Body of pancreas (tissue), 4 donors: ENCODE measurements at regions not wholly inside any gene's neighbourhood (a gene's known extent, or its start where the extent isn't known, plus 50 kb on each side); places are given as distances from the start of the nearest gene placed in this dataset.

ENCODE experiments used
- ATAC-seq: fragments of 150-250 bp; one replicate; pipeline ENCODE4 v1.9.1; 2016
- DNase-seq, 4 donors: peaks; one replicate each; pipeline ENCODE4 v3.0.0-alpha.2; 2019
- H3K27ac ChIP-seq, 4 donors: fragments of 200-600 bp; sonication (generic); 1 replicate in 3 of 4; 2 replicates in 1 of 4; pipeline versions ENCODE4 v1.5.1 to v1.6.1; 2016 to 2019; ENCODE audit warnings: mild to moderate bottlenecking in 1 of 4, mixed read lengths in 1 of 4, moderate library complexity in 1 of 4
- H3K27me3 ChIP-seq, 2 donors: fragments of 200-600 bp; sonication (generic); one replicate each; pipeline ENCODE4 v1.6.0; 2016; ENCODE audit warnings: mild to moderate bottlenecking in 1 of 2
- H3K36me3 ChIP-seq, 2 donors: fragments of 200-600 bp; sonication (generic); replicated peaks in 1 of 2; 2 replicates each; pipeline ENCODE4 v1.5.1; 2016; ENCODE audit warnings: low read depth in 2 of 2; ENCODE audit not compliant: insufficient read depth in 1 of 2
- H3K4me1 ChIP-seq: fragments of 200-600 bp; sonication (generic); one replicate; pipeline ENCODE4 v1.6.0; 2016
- H3K4me3 ChIP-seq, 2 donors: fragments of 200-600 bp; sonication (generic); 1 replicate in 1 of 2; 2 replicates in 1 of 2; pipeline ENCODE4 v1.5.1; 2016 to 2019
- H3K9me3 ChIP-seq, 3 donors: fragments of 200-600 bp; sonication (generic); 1 replicate in 2 of 3; 2 replicates in 1 of 3; pipeline ENCODE4 v1.5.1; 2016
- POLR2A ChIP-seq, 3 donors: fragments of 450-650 bp; IDR thresholded peaks; one replicate each; pipeline ENCODE4 v1.6.1; 2016; ENCODE audit warnings: antibody characterized with exemption in 3 of 3, mild to moderate bottlenecking in 2 of 3
- whole genome bisulfite sequencing, 2 donors: methylation state at CpG; one replicate each; pipeline ENCODE4 v1.1.5; 2017; 5-methylcytosine and 5-hydroxymethylcytosine counted together
- intact Hi-C: fragments of 100-400 bp; cut with DNase I; formaldehyde crosslinking; loops from one replicate; pipeline ENCODE4 v1.15.1; 2023
- TF ChIP-seq, protein P1 (sequence below), 7 experiments: fragments of 450-650 bp in 4 of 7; fragments of 200-600 bp in 3 of 7; sonication (generic) in 3 of 7; IDR thresholded peaks; one replicate each; pipeline ENCODE4 v1.5.1; 2016 to 2019; ENCODE audit warnings: antibody characterized with exemption in 7 of 7

GRCh38 chr1:244159646-244160045, 108.6 kb downstream of the ZBTB18 start:
- Histone ChIP-seq H3K27me3 (no peaks in the 10 kb centered on the region), H3K9me3 (no peaks in the 10 kb centered on the region), H3K4me3 (no peak overlapping the region), H3K36me3 (no peaks in the 10 kb centered on the region), H3K27ac (no peak overlapping the region), H3K4me1 (peaks cover 7% of the 10 kb centered on the region)
- TF ChIP-seq POLR2A (IDR thresholded peaks at IDR 0.05) = no peak
- TF ChIP-seq, protein P1, sequence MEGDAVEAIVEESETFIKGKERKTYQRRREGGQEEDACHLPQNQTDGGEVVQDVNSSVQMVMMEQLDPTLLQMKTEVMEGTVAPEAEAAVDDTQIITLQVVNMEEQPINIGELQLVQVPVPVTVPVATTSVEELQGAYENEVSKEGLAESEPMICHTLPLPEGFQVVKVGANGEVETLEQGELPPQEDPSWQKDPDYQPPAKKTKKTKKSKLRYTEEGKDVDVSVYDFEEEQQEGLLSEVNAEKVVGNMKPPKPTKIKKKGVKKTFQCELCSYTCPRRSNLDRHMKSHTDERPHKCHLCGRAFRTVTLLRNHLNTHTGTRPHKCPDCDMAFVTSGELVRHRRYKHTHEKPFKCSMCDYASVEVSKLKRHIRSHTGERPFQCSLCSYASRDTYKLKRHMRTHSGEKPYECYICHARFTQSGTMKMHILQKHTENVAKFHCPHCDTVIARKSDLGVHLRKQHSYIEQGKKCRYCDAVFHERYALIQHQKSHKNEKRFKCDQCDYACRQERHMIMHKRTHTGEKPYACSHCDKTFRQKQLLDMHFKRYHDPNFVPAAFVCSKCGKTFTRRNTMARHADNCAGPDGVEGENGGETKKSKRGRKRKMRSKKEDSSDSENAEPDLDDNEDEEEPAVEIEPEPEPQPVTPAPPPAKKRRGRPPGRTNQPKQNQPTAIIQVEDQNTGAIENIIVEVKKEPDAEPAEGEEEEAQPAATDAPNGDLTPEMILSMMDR (IDR thresholded peaks at IDR 0.05) = no peak
- 76 to 78% methylated on average over 8 of the region's 8 CpGs for WGBS, 2 donors
- ATAC-seq = no peak
- DNase-seq = no peak
- intact Hi-C loops = no loop called here

DNA sequence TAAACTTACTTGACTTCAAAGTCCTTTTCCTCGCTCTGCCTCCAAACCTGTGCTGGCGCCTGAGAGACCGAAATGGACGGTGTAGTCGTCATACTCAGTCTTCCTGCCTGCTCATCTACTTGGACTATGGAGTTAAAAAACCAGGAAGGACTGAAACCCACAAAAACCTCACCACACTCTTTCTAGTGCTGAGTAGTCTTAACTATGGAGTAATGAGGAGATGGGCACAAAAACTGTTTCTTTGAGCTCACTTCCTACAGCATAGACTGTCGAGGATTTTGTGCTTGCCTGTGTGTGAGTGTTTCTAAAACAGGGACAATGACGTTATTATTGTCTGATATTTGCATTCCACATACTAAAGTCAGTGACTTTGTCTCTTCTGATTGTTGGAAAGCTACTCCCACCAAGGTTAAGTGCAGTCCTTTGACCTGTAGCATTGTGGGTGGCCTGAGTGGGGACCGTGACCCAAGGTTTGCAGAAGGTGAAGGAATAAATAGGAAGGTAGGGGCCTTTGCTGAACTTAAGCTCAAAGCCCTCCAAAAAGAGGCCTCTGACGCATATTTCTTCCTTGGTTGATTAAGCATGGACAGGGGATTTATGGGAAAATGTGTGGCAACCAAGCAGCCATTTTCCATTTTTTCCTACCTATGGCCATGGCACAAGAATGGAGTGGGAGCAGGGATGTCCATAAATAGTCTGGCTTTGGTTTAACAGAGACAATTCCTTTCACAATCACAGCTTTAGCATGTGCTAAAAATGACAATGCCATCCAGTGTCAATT, 109.6 kb downstream of the ZBTB18 start:
- intact Hi-C loops = no loop called here
- TF ChIP-seq POLR2A (IDR thresholded peaks at IDR 0.05) = no peak
- TF ChIP-seq, protein P1 (IDR thresholded peaks at IDR 0.05) = no peak
- Histone ChIP-seq H3K9me3 (no peaks in the 10 kb centered on the region), H3K4me3 (no peak overlapping the region), H3K27ac (no peak overlapping the region), H3K27me3 (no peaks in the 10 kb centered on the region), H3K36me3 (no peaks in the 10 kb centered on the region), H3K4me1 (no peaks in the 10 kb centered on the region)
- 86 to 93% methylated on average over 9 of the region's 9 CpGs for WGBS, 2 donors
- DNase-seq = no peak
- no peak for ATAC-seq

DNA sequence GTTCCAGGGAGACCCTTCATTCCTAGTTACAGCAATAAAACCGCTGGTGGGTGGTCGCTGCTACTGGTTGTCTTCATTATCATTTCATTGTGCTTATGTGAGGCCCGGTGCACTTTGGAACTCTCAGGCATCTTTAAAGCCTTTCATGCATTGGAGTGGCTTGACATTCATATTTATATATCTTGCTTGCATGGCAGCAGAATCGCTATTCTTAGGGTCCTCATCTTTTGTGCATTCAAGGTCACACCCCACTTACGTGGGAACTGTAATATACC, 110.1 kb downstream of the ZBTB18 start:
- intact Hi-C loops = no loop called here
- H3K27me3 ChIP-seq = no peaks in the 10 kb centered on the region
- no peaks in the 10 kb centered on the region for H3K9me3 ChIP-seq
- no peaks in the 10 kb centered on the region for H3K4me1 ChIP-seq
- no peaks in the 10 kb centered on the region for H3K36me3 ChIP-seq
- ATAC-seq = no peak
- DNase-seq = no peak
- 66 to 75% methylated on average over 5 of the region's 5 CpGs for WGBS, 2 donors
- TF ChIP-seq, protein P1 (IDR thresholded peaks at IDR 0.05) = no peak
- no peak for TF ChIP-seq POLR2A (IDR thresholded peaks at IDR 0.05)
- no peak overlapping the region for H3K4me3 ChIP-seq
- H3K27ac ChIP-seq = no peak overlapping the region

GRCh38 chr1:244162786-244163530, 111.9 kb downstream of the ZBTB18 start:
- WGBS, 2 donors = 79 to 85% methylated on average over 12 of the region's 12 CpGs
- intact Hi-C loops = no loop called here
- no peaks in the 10 kb centered on the region for H3K4me1 ChIP-seq
- H3K27ac ChIP-seq = no peak overlapping the region
- ATAC-seq (no peak), DNase-seq (no peak)
- no peaks in the 10 kb centered on the region for H3K36me3 ChIP-seq
- H3K9me3 ChIP-seq = no peaks in the 10 kb centered on the region
- no peak overlapping the region for H3K4me3 ChIP-seq
- TF ChIP-seq, protein P1 (IDR thresholded peaks at IDR 0.05) = no peak
- TF ChIP-seq POLR2A (IDR thresholded peaks at IDR 0.05) = no peak
- H3K27me3 ChIP-seq = no peaks in the 10 kb centered on the region
